ENCODE measurements at regions not wholly inside any gene's neighbourhood (a gene's known extent, or its start where the extent isn't known, plus 50 kb on each side); places are given as distances from the start of the nearest gene placed in this dataset.
A peak's percentile ranks its signal among the peaks of the same experiment; 100 is the strongest.

GRCh38 chr7:27299861-27300260 lies 57.3 kb downstream of the EVX1 start:
- no peak for DNase-seq

DNA sequence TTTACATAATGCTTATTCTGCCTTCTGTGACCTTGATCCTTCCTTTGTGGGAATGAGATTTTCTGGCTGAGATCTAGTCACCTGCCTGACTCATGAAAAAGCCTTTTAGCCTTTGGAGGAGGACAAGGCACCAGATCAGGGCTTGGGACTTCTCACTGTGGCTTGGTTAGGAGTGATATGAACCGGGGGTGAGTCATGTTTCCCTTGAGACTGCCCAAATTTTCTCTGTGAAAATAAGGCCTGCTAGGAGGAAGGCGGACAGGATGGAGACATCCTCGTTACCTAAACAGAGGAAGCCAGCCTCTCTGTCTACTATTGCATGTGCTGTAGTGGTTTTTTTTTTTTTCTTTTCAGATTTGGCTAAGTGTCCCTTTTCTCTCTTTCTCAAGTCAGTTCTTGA lies 57.8 kb downstream of the EVX1 start:
- no peak for DNase-seq

GRCh38 chr7:27302590-27302989 lies 60.0 kb downstream of the EVX1 start:
- DNase-seq, result no peak

- DNase-seq, result no peak
Observed at GRCh38 chr7:27303026-27303425, 60.4 kb downstream of the EVX1 start.

- DNase-seq, result no peak
Observed at GRCh38 chr7:27305854-27306253, 63.3 kb downstream of the EVX1 start.

DNA sequence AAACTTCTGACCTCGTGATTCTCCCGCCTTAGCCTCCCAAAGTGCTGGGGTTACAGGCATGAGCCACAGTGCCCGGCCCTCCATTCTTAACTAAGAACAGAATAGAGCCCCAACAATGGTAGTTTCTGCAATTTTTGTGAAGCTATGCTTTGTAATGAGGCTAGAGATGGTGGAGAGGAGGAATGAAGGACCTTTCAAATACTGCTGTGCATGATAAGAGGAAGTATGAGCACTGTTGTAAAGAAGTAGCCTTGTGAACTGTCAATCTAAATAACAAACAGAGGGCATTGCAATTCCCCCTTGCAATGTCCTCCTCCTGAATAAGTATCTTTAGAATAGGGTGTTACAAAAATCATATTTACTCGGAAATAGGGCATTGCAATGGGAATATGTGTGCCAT lies 70.2 kb downstream of the EVX1 start:
- no peak for DNase-seq

DNA sequence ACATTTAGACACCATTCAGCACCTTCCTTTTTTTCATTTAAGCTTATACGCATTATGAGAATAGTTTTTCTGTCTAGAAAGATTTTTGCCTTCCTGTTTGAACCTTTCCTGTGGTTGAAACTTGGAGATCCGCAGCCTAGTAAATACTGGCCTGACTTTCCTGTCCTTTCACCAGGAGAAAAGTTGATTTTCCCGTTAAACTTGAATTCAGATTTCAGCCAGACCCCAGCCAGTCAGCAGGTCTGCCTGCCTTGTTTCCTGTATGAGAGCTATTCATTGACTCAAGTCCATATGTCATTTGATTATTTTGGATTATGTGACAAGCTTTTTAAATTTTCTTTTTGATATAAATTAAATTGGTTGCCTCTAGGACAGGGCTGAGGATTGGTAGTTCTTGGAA lies 71.5 kb downstream of the EVX1 start:
- DNase-seq, result no peak

DNA sequence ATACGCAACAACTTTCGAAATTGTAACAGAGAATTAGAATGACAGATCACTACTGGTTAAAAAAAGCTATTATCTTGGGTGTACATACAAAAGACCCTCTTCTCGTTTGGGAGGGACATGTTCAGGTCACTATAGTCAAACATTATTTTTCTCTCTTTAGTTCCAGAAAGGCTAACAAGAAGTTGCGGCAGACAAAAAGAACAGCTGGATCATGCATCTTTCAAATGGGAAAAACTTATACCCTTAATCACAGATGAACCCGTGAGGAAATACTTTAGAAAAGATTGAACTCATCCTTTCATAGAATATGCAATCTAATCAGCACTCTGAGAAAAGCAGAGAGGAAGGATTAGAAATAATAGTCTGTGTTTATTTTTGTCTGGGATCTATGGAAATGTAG lies 72.5 kb downstream of the EVX1 start:
- no peak for DNase-seq

- DNase-seq, result no peak
Observed at GRCh38 chr7:27316311-27316710, 73.7 kb downstream of the EVX1 start.

- no peak for DNase-seq
Observed at GRCh38 chr7:27324246-27324645, 81.6 kb downstream of the EVX1 start.

GRCh38 chr7:27329909-27330308 lies 87.3 kb downstream of the EVX1 start:
- DNase-seq, result no peak

GRCh38 chr7:27339478-27339877 lies 96.9 kb downstream of the EVX1 start:
- DNase-seq, result no peak

DNA sequence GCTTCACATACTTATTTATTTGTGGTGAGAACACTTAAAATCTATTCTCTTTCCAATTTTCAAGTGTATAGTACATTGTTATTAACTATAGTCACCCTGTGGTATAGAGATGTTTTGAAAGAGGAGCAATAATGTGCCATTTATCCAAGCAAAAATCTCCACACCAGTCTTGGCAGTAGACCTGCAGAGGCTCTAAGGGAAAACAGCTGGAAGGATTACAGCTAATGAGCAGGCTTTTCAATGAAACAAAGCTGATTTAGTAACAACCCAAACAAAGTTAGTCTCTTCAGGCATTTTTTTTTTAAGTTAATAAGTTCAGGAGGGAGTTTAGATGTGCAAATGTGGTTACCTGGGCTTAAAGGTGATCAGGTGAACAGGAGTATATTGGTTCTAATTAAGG lies 101.9 kb downstream of the EVX1 start:
- no peak for DNase-seq

DNA sequence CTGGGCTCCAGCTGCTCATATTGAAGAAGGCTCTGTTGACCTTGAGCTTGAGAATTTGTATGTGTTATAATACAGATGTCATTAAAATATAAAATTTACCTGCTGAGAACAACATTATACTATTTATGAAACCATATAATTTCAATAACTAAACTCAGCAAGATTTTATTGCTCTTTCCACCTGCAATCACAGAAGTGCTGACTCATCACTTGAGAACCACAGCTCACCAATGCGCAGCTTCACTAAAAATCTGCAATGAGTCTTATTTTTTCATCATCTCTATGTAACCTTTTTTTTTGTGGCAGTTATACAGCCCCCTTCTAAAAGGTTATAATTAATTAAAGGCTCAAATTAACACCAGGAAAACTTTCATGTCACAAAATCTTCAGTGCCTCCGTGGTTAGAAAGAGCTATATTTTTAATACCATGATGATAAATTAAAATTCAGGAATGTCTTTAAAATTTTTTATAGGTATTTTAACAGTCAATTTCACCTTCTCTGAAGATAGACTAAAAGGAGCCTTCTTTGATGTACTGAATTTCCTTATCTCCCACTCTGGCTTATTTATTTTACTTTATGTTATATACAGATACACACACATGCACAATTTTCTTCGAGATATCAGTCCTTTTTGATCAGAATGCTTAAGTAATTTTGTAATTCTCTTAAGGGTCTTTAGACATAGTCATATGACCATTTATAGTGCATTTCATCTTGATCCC lies 102.7 kb downstream of the EVX1 start:
- DNase-seq, result no peak

DNA sequence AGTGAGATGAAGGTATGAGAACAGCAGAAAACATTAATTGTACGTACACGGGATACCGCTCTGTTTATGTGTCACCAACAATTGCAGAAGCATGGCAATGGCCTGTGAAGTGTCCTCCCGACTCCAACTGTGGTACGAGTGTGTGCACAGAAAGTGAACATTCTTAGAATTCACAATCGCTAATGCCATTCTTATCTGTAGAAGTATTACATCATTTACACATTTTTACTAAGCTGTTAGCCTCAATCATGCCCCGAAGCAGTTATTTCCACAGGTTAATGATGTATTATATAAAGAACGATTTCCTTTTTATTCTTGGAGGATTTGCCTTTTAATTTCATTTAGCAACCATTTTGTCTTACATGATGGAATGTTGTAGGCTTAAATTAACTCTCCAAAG lies 103.4 kb downstream of the EVX1 start:
- no peak for DNase-seq

- no peak for DNase-seq
Observed at GRCh38 chr7:27346531-27347275, 104.1 kb downstream of the EVX1 start.

- DNase-seq, result no peak
Observed at GRCh38 chr7:27347276-27347640, 104.7 kb downstream of the EVX1 start.

DNA sequence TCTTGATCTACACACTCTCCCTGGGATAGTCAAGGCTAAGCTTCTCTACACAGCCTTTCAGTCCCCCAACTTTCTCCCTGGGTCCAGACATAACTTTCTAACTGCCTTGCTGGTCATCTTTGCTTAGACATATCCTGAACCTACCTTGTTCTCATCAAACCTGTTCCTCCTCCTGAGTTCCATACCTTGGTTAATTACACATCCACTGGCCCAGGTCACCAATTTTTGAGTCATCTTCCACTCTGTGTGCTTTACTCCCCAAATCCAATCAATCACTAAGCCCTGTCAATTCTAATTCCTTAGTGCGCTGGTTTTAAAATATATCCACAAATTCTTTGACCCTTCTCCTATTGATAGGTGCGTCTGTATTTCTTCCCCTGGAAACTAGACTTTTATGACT lies 107.0 kb downstream of the EVX1 start:
- DNase-seq, result no peak

DNA sequence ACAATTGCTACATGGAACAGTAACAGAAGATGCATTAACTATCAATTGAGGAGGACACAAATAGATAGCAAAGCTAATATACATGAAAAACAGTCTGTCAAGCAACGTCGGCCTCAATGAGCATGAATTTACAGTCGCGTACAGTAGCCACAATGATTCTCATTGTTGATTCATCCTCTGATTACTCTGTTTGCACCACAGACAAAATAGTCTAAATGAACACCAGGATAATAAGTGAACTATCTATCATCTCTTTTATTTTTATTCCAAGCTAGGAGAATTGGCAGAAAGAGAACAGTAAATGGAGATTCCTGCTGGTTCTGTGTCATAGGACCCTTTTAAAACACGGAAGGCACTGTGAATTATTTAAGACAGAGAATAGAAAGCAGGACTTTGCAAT lies 108.5 kb downstream of the EVX1 start:
- DNase-seq, result no peak

DNA sequence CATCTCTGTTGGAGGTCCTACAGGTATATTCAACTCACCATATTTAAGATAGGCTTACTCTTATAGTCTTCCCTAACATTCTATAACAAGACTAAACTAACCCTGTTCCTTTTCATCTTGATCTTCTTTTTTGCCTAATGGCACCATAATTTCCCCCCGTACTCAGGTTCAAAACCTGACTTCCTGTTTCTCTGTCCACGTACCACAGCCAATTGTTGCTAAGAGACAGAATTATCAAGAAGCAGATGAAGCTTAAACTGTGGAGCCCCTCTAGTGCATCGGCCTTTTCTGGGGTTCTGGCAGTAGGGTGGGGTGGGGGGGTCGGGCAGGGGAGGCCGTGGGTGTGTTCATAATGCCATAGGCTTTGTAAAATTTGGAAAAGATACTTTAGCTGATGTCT lies 109.2 kb downstream of the EVX1 start:
- no peak for DNase-seq

DNA sequence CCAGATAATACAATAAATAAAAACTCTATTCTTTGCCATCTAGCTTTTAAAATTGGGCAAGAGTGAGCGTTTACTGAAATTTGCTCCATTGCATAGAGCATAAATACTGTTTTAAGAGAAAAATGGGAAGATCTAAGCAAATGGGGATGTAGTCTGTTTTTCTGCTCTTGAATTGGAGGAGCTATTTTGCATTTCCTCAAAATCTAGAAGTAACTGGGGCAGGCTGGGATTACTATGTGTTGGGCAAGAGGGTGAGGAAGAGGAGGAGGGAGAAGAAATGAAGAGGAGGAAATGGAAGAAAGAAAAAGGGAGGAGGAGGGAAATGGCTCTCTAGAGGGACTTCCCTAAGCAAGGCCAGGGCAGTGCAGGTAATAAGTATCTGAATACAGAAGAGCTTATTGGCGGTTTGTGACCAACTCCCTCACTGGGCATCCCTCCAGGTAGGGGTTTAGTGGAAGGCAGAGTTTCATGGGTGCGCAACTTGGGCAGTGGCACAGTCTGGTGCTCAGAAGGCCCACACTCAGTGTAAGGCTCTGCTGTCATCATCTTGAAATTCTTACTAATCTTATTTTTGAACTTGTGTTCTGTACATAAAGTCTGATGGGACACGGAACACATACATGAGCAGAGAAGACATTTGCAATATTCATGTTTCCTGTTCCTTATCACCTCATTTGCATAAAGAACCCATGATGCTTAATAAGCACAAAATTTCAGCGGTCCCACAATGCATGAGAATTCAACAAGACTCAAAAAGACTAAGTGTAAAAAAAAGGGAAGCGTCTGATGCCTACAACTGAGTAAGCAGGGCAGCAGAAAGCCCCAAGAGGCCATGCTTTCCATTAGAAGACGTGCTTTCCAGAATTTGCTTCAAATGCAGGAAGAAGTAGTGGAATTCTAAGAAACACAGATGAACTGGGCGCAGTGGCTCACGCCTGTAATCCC lies 116.9 kb downstream of the EVX1 start:
- DNase-seq, result no peak

DNA sequence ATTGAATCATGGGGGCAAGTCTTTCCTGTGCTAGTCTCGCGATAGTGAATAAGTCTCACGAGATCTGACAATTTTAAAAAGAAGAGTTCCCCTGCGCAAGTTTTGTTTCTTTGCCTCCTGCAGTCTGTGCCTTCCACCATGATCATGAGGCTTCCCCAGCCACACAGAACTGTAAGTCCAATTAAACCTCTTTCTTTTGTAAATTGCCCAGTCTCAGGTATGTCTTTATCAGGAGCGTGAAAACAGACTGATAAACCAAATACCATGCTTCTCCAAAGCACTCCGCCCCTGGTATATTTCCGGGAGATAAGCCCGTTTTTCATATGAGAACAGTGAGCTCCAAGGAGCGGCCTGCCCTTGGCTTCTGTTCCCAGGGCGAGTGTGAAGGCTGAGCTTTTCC lies 118.9 kb downstream of the EVX1 start:
- DNase-seq, result no peak

GRCh38 chr7:27362026-27362425 lies 119.4 kb downstream of the EVX1 start:
- no peak for DNase-seq

DNA sequence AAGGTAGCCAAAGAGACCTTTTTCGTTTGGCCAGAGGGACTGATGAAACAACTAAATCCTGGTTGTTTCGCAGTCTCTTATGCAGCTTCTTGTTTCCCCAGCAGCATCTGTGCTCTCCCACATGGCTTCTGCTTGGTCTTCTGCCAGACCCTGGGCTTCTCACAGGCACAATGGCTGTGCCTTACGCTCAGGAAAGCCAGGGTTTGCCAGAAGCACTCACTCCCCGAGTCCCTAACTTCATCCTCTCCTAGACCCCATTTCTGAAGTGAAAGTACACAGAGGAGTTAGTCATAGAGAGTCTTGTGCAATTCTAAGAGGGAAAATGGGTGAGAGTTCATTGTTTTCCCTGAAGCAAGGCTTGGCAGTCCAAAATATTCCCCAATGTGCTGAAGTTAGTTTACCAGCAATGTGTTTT lies 121.7 kb downstream of the EVX1 start:
- peak; percentile 33 for DNase-seq
